Mesenchymal stem cell (in vitro differentiated cells and primary cell): ENCODE measurements at regions not wholly inside any gene's neighbourhood (a gene's known extent, or its start where the extent isn't known, plus 50 kb on each side); places are given as distances from the start of the nearest gene placed in this dataset.

Experiments used
- DNase-seq: peaks from one replicate; pipeline ENCODE4 v3.0.0-alpha.2; 2013
- H2AFZ ChIP-seq: one replicate; pipeline ENCODE4 v1.6.1; 2013; ENCODE audit warnings: low read depth, mild to moderate bottlenecking, control low read depth, inconsistent platforms, low read length, moderate library complexity
- H2AK5ac ChIP-seq: 2 replicates; pipeline ENCODE4 v1.6.1; 2013; ENCODE audit warnings: low read length, moderate library complexity, mild to moderate bottlenecking, inconsistent platforms; ENCODE audit not compliant: severe bottlenecking
- H2BK120ac ChIP-seq: one replicate; pipeline ENCODE4 v1.6.1; 2013; ENCODE audit warnings: low read depth, mild to moderate bottlenecking, inconsistent platforms, low read length, moderate library complexity
- H2BK12ac ChIP-seq, 2 experiments: one replicate each; pipeline ENCODE4 v1.6.1; 2013; ENCODE audit warnings: inconsistent platforms in 2 of 2, low read length in 2 of 2, mild to moderate bottlenecking in 2 of 2, moderate library complexity in 2 of 2, control low read depth in 1 of 2
- H2BK15ac ChIP-seq: one replicate; pipeline ENCODE4 v1.6.1; 2013; ENCODE audit warnings: mild to moderate bottlenecking, low read depth, inconsistent platforms; ENCODE audit not compliant: poor library complexity, severe bottlenecking
- H2BK5ac ChIP-seq: 2 replicates; pipeline ENCODE4 v1.6.1; 2013; ENCODE audit warnings: low read depth, mild to moderate bottlenecking, low read length, control low read depth, inconsistent platforms; ENCODE audit not compliant: poor library complexity, severe bottlenecking
- H3K14ac ChIP-seq, 2 experiments: one replicate each; pipeline ENCODE4 v1.6.1; 2013; ENCODE audit warnings: inconsistent platforms in 2 of 2, low read length in 2 of 2, control low read depth in 1 of 2, mild to moderate bottlenecking in 1 of 2, moderate library complexity in 1 of 2
- H3K18ac ChIP-seq, 2 experiments: one replicate each; pipeline ENCODE4 v1.6.1; 2013; ENCODE audit warnings: inconsistent platforms in 2 of 2, low read length in 2 of 2, control low read depth in 1 of 2, low read depth in 1 of 2, mild to moderate bottlenecking in 1 of 2
- H3K23ac ChIP-seq, 2 experiments: one replicate each; pipeline ENCODE4 v1.6.1; 2013; ENCODE audit warnings: inconsistent platforms in 2 of 2, low read length in 2 of 2, mild to moderate bottlenecking in 2 of 2, moderate library complexity in 2 of 2, control low read depth in 1 of 2
- H3K27ac ChIP-seq: 2 replicates; pipeline ENCODE4 v1.5.1; 2013; ENCODE audit warnings: mild to moderate bottlenecking, moderate library complexity, low read length, control low read depth, inconsistent platforms; ENCODE audit not compliant: poor library complexity, severe bottlenecking
- H3K27me3 ChIP-seq, 2 experiments: 2 replicates each; pipeline versions ENCODE4 v1.6.1 to v1.7.0; 2013; ENCODE audit warnings: low read length in 2 of 2, mild to moderate bottlenecking in 2 of 2, moderate library complexity in 2 of 2, control low read depth in 1 of 2, inconsistent platforms in 1 of 2; ENCODE audit not compliant: control insufficient read depth in 1 of 2, insufficient read depth in 1 of 2
- H3K36me3 ChIP-seq, 2 experiments: 2 replicates each; pipeline versions ENCODE4 v1.6.1 to v1.7.0; 2013; ENCODE audit warnings: low read length in 2 of 2, control low read depth in 1 of 2, inconsistent platforms in 1 of 2, low read depth in 1 of 2, mild to moderate bottlenecking in 1 of 2; ENCODE audit not compliant: insufficient read depth in 2 of 2, control insufficient read depth in 1 of 2
- H3K4ac ChIP-seq, 2 experiments: one replicate each; pipeline ENCODE4 v1.6.1; 2013; ENCODE audit warnings: inconsistent platforms in 2 of 2, low read length in 2 of 2, mild to moderate bottlenecking in 2 of 2, moderate library complexity in 2 of 2, control low read depth in 1 of 2, low read depth in 1 of 2
- H3K4me1 ChIP-seq: 2 replicates; pipeline ENCODE4 v1.6.1; 2013; ENCODE audit warnings: low read depth, low read length, control low read depth; ENCODE audit not compliant: control insufficient read depth, insufficient read depth
- H3K4me2 ChIP-seq: 2 replicates; pipeline ENCODE4 v1.6.1; 2013; ENCODE audit warnings: low read length, mild to moderate bottlenecking, inconsistent platforms; ENCODE audit not compliant: poor library complexity, severe bottlenecking
- H3K4me3 ChIP-seq, 2 experiments: 2 replicates each; pipeline versions ENCODE4 v1.5.1 to v1.7.0; 2013; ENCODE audit warnings: low read length in 2 of 2, mild to moderate bottlenecking in 2 of 2, control low read depth in 1 of 2, low read depth in 1 of 2; ENCODE audit not compliant: insufficient read depth in 1 of 2
- H3K79me1 ChIP-seq: replicated peaks from 2 replicates; pipeline ENCODE4 v1.6.1; 2013; ENCODE audit warnings: mild to moderate bottlenecking, control low read depth, low read length, inconsistent platforms; ENCODE audit not compliant: poor library complexity, severe bottlenecking
- H3K9ac ChIP-seq: 2 replicates; pipeline ENCODE4 v1.7.0; 2013; ENCODE audit warnings: mild to moderate bottlenecking, low read length, moderate library complexity
- H3K9me3 ChIP-seq: 2 replicates; pipeline ENCODE4 v1.7.0; 2013; ENCODE audit warnings: mild to moderate bottlenecking, low read length; ENCODE audit not compliant: control insufficient read depth
- H4K8ac ChIP-seq: one replicate; pipeline ENCODE4 v1.6.1; 2013; ENCODE audit warnings: inconsistent platforms, mild to moderate bottlenecking, low read length, moderate library complexity
- H4K91ac ChIP-seq: one replicate; pipeline ENCODE4 v1.6.1; 2013; ENCODE audit warnings: mild to moderate bottlenecking, low read length, inconsistent platforms
- WGBS: methylation state at CpG from one replicate; pipeline ENCODE4 v1.1.7; 2013; ENCODE audit warnings: mixed read lengths; 5-methylcytosine and 5-hydroxymethylcytosine counted together

DNA sequence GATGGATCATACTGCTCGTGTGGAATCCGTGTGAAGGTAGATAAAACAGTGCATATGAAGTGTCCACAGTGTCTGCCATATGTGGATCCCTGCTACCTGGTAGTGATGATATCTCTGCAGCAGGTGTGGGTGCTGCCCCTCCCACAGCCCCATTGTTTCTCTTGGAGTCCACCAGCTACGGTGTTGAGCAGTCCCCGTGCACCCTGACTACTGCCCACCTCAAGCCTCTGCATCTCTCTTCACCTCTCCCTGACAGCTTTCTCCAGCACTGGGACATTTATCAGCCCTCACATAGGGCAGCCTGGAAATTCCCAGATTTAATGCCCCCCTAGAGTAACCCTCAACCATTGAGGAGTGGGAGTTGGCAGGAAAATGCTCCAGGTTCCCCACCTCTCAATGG, 244.7 kb downstream of the IRF8 start:
- Histone ChIP-seq H2BK12ac (peak overlapping the region in 1 of 2 experiments; percentile 42), H3K27ac (no peak overlapping the region), H2BK5ac (no peak overlapping the region), H3K79me1 (no peaks in the 10 kb centered on the region), H3K23ac (no peak overlapping the region), H3K4me1 (no peaks in the 10 kb centered on the region), H3K27me3 (peaks cover 0 to 16% of the 10 kb centered on the region in 2 experiments), H3K4ac (no peak overlapping the region), H2AK5ac (no peak overlapping the region), H2AFZ (no peak overlapping the region), H4K91ac (no peak overlapping the region), H3K4me2 (no peak overlapping the region), H3K36me3 (no peaks in the 10 kb centered on the region), H2BK15ac (no peak overlapping the region), H3K4me3 (no peak overlapping the region), H3K18ac (no peak overlapping the region), H4K8ac (no peak overlapping the region), H3K9me3 (no peaks in the 10 kb centered on the region), H3K9ac (no peak overlapping the region), H3K14ac (no peak overlapping the region), H2BK120ac (no peak overlapping the region)
- 89% methylated on average over 4 of the region's 4 CpGs for WGBS
- DNase-seq: no peak

GRCh38 chr16:86145669-86146068, 246.7 kb downstream of the IRF8 start:
- peaks cover 0 to 17% of the 10 kb centered on the region in 2 experiments for H3K27me3 ChIP-seq
- H3K23ac ChIP-seq: no peak overlapping the region
- no peak overlapping the region for H2BK5ac ChIP-seq
- H3K9me3 ChIP-seq: no peaks in the 10 kb centered on the region
- no peak overlapping the region for H2AFZ ChIP-seq
- H2AK5ac ChIP-seq: no peak overlapping the region
- no peak overlapping the region for H3K9ac ChIP-seq
- H2BK120ac ChIP-seq: no peak overlapping the region
- H3K4me3 ChIP-seq: no peak overlapping the region
- H3K4ac ChIP-seq: no peak overlapping the region
- H3K14ac ChIP-seq: no peak overlapping the region
- H2BK12ac ChIP-seq: no peak overlapping the region
- DNase-seq: no peak
- no peak overlapping the region for H3K4me2 ChIP-seq
- WGBS: no CpG with 5 or more reads among the region's 1 CpG
- no peak overlapping the region for H4K8ac ChIP-seq
- no peaks in the 10 kb centered on the region for H3K36me3 ChIP-seq
- H3K18ac ChIP-seq: no peak overlapping the region
- H3K4me1 ChIP-seq: no peaks in the 10 kb centered on the region
- H3K79me1 ChIP-seq: no peaks in the 10 kb centered on the region
- no peak overlapping the region for H3K27ac ChIP-seq
- no peak overlapping the region for H4K91ac ChIP-seq
- no peak overlapping the region for H2BK15ac ChIP-seq

- no peak for DNase-seq
These were observed 251.8 kb downstream of the IRF8 start for GRCh38 chr16:86150641-86151238.

GRCh38 chr16:86151239-86151851, 252.4 kb downstream of the IRF8 start:
- Histone ChIP-seq H3K9me3 (no peaks in the 10 kb centered on the region), H2BK12ac (no peak overlapping the region), H3K79me1 (no peaks in the 10 kb centered on the region), H2AK5ac (no peak overlapping the region), H2BK5ac (no peak overlapping the region), H3K23ac (no peak overlapping the region), H2AFZ (no peak overlapping the region), H2BK120ac (no peak overlapping the region), H3K4me2 (no peak overlapping the region), H2BK15ac (peak overlapping the region; percentile 46), H3K4me1 (no peaks in the 10 kb centered on the region), H4K91ac (no peak overlapping the region), H3K27me3 (peaks cover 0 to 55% of the 10 kb centered on the region in 2 experiments), H3K9ac (no peak overlapping the region), H3K27ac (no peak overlapping the region), H3K36me3 (no peaks in the 10 kb centered on the region), H3K18ac (no peak overlapping the region), H3K4ac (no peak overlapping the region), H4K8ac (peak overlapping the region; percentile 23), H3K14ac (no peak overlapping the region), H3K4me3 (no peak overlapping the region)
- WGBS: 85% methylated on average over 22 of the region's 22 CpGs
- no peak for DNase-seq

More at GRCh38 chr16:86150641-86151238, 251.8 kb downstream of the IRF8 start:
- Histone ChIP-seq H3K79me1 (no peaks in the 10 kb centered on the region), H3K4ac (no peak overlapping the region), H3K14ac (no peak overlapping the region), H2AFZ (no peak overlapping the region), H3K4me2 (no peak overlapping the region), H2BK120ac (no peak overlapping the region), H2BK15ac (no peak overlapping the region), H3K27ac (no peak overlapping the region), H3K27me3 (peaks cover 0 to 49% of the 10 kb centered on the region in 2 experiments), H3K4me1 (no peaks in the 10 kb centered on the region), H4K8ac (peak overlapping the region; percentile 23), H3K4me3 (no peak overlapping the region), H2BK12ac (no peak overlapping the region), H4K91ac (peak overlapping the region; percentile 78), H3K23ac (no peak overlapping the region), H3K9me3 (no peaks in the 10 kb centered on the region), H3K36me3 (no peaks in the 10 kb centered on the region), H2BK5ac (no peak overlapping the region), H3K9ac (no peak overlapping the region), H2AK5ac (no peak overlapping the region), H3K18ac (peak overlapping the region in 1 of 2 experiments; percentile 46)
- WGBS: 66% methylated on average over 18 of the region's 18 CpGs
